HG03095 (cell line): ENCODE measurements at regions not wholly inside any gene's neighbourhood (a gene's known extent, or its start where the extent isn't known, plus 50 kb on each side); places are given as distances from the start of the nearest gene placed in this dataset.

Source experiments
- ATAC-seq: cut with Tn5 transposase; IDR thresholded peaks from one replicate; pipeline ENCODE4 v1.9.1; 2021; ENCODE audit warnings: moderate library complexity; ENCODE audit not compliant: unreplicated experiment

- ATAC-seq = no peak
These were observed 452.4 kb downstream of the BCOR start for GRCh38 chrX:39645178-39645895.

DNA sequence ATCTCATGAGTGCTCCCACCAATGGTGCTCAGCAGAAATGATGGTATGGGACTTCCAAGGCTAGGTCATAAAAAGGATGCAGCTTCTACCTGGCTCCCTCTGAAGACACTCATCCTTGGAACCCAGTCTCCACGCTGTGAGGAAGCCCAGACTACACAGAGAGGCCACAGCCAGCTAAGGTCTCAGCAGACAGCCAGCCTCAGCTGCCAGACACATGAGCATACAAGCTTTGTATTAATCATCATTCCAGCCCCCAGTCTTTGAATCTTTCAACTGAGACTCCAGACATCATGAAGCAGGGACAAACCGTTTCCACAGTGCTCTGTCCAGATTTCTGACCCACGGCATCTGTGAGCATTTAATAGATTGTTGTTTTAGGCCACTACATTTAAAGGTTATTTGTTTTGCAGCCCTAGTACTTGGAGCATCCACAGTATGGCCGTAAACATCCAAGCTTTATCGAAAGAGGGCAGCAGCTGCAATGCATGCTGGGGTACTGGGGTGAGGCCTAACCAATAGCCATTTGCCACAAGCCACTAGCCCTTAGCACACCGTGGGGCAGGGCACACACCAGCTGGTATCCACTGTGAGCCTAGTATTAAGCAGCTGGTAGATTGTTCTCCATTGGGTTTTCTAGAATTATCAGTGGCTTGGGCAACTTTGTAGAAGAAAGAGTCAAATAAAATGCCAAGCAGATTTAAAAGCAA lies 449.1 kb downstream of the BCOR start:
- ATAC-seq = no peak

DNA sequence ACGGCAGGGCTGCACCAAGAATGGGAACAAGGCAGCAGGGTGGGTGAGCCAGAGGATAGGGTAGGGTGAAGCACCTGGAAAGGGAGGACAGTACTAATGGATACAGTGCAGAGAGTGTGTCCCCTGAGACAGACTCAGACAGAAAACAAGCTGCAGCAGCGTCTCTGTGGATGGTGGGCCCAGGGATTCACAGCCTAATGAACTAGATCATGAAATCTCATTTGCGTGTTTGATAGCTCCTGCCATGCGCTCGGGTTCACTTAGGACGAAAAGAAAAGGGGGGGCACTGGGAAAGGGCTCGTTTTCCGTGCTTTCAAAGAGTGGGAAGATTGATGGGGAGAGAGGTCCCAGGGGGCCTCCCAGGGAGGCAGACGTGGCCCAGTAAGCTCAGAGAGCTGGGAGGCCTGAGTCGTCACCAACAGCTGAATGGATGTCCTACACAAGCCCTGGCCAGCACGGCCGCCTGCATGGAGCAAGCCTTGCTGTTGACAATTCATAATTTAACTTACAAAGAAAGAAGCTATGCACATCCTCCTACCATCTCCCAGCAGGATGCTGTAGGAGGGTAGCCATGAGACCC lies 446.9 kb downstream of the BCOR start:
- no peak for ATAC-seq

DNA sequence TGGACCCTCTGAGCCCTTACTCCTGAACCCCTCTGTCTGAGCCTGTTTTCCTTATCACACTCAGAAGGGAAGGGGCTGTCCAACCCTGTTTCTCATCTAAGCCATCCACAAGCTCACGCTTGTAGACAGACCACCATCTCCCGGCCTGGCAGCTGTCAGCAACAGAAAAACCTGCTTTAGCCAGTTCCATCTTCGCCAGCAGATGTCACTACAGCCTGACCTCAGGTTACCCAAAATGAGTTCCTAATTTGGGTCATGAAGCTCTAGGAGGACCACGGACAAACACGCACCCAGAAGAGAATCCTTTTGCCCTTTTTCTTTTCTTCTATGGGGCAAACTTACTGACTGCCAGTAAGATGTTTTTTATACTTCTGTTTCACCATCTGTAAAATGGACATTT lies 445.4 kb downstream of the BCOR start:
- ATAC-seq = no peak

DNA sequence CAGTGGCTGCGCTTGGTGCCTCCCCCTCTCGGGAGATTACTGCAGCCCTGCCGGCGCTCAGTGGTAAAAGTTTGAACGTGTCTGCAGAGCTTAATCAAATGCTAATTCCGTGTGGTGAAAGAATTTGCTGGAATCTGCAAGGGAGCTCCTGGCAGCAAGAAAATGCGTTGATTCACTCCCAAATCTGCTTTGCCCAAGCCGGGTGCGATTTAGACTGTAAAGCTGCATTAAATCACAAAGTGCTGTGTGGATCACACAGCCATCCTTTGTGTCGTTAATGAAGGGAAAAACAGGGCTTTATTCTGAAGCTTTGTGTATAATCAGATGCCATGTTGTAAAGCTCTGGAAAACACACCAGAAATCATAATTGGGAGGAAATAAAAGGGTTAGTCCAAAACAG lies 444.1 kb downstream of the BCOR start:
- ATAC-seq = no peak

- no peak for ATAC-seq
These were observed 443.4 kb downstream of the BCOR start for GRCh38 chrX:39654183-39654925.

DNA sequence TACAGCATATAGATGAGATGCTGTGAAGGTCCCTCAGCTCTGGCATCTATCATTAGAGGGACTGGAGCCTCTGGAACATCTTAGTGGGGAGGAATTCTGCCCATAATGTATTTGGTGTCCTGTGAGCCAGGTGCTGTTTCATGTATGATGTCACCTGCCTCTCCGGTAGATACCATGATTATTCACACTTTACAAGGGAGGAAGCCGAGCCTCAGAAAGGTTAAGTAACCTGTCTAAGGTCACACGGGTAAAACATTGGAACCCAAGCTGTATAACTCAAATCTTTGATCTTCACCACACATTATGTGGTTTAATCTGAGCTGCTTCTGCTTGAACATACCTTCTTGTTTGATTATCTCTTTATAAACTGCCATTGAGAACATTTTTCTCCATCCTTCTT lies 442.8 kb downstream of the BCOR start:
- no peak for ATAC-seq

- ATAC-seq = no peak
These were observed 436.4 kb downstream of the BCOR start for GRCh38 chrX:39661116-39661907.

DNA sequence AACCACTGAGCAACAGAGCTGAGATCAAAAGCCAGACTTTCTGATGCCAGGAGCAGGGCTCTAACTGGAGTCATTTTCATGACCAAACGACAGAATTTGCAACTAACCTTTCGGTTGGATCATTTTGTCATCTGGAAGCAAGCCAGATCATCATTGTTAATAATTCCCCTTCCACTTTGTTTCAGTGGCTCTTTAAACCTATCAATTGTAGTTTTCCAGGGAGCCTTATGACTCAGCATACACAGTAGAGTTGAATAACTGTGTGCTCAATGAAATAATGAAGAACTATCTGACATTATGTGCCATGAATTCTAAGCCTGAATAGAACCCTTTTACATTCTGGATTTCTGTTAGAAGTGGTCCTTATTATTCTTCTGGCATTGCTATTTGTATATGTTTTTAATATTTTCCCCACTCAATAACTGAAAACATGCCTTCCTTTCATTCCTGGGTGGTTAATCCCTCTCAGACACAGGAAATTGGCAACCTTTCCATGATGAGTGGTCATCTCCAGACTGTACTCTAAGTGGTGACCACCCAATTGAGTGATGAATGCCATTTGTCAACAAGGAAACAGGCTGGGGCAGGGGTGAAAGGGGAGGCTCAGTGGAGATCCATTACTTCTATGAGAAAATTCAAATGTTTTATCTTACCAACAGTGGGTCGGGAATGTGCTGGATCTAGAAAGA lies 431.8 kb downstream of the BCOR start:
- ATAC-seq = no peak

GRCh38 chrX:39667191-39667590 lies 430.6 kb downstream of the BCOR start:
- ATAC-seq = no peak

DNA sequence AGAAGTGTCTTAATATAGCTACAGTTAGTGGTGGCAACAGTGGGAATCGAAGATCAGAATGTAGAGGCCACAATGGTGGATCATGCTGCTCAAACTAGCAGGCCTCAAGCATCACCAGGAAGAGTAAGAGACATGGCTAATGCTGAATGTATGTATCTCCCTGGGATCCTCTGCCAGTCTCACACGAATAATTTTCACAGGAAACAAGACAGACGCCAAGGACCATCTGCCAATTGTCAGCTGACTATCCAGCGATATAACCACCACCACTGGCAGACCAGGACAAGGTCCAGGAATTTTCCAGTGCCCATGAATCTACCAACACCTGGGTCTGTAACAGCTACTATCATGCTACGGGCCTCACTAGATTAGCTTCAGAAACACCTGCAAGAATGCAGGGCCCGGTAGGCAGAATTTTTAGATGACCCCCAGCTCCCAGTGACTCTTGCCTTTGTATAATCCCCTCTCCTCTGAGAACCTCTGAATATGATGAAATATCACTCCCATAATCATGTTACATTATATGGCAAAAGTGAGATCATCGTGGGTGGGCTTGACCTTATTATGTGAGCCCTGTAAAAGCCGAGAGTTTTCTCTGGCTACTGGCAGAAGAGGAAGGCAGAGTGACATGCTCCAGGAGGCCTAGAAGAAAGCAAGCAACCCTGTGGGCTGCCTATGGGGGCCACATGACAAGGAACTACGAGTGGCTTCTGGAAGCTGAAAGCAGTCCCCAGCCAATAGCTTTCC lies 429.8 kb downstream of the BCOR start:
- ATAC-seq = no peak

DNA sequence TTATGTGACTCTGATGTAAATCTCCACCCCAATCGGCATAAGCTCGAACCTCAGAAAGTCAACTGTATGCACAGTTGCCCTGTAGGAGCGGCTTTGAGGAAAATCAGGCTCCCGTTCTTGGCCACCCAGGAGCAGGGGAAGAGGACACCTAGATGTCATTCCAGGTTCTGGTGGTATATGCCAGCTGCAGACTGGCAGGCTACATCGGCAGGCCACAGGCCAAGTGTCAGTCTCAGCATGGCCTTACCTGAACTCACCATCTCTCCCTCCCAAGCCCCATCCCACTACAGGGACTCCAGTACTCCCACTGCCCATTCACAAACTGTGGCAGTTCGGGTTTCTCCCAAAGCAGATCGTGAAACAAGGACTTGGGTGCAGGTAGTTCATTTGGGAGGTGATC lies 428.1 kb downstream of the BCOR start:
- ATAC-seq = no peak

DNA sequence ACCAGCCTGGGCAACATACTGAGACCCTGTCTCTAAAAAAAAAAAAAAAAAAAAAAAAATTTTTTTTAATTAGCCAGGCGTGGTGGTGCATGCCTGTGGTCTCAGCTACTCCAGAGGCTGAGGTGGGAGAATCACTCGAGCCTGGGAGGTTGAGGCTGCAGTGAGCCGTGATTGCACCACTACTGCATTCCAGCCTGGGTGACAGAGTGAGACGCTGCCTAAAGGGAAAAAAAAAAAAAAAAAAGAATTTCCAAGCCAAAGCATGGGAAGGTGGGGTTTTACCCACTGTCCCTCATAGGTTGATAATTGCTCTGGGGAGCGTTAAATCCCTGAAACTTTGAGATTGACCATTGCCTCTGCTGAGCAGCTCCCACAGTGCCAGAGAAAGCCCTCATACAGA lies 427.5 kb downstream of the BCOR start:
- ATAC-seq = no peak

DNA sequence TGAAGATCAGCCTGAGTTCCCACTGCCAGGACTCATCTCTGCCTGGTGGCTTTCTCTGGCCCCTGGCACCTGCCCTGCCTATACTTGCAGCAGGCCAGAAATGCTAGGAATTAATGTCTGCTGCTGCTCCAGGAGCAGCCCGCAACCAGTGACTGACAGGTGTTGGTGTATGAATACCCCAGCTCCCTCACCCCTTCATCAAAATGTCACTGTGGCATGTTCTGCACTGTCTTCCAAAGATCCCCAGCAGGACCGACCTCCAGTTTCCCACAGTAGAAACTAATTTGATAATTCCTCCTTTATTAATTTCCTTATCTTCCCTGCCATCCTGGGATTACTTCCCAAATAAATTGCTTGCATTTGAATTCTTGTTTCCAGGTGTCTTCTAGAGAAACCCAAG lies 425.4 kb downstream of the BCOR start:
- ATAC-seq = no peak

DNA sequence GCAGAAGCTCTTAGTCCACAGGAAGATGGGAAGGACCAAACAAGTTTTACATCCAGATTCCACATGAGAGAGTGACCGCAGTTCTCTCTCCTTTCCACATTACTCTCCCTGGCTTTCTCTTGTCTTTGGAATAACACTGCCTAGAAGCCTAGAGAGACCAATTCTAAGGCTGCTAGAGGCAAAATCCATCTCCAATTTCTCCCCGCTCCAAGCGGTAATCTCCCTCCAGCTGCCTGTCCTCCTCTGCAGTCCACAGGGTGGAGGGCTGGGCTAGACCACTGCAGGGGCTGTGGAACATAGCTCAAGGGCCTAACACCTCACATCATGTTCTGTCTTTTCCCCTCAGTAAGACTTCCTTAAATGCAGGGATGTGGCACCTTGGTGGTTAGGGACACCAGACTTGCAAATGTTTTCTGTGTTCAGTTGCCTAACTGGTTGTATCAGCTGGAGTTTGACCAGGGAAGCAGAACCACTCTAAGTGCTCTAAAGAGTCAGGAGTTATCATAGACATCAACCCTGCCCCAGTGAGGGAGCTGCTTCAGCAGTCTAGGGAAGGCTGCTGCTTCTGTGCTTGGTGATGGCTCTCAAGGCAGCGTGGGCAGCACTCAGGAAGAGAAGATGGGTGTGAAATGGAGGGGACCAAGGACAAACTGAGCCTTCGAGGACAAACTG lies 423.1 kb downstream of the BCOR start:
- ATAC-seq = no peak

- ATAC-seq = no peak
These were observed 422.6 kb downstream of the BCOR start for GRCh38 chrX:39675162-39675553.

- no peak for ATAC-seq
These were observed 422.1 kb downstream of the BCOR start for GRCh38 chrX:39675619-39676018.

DNA sequence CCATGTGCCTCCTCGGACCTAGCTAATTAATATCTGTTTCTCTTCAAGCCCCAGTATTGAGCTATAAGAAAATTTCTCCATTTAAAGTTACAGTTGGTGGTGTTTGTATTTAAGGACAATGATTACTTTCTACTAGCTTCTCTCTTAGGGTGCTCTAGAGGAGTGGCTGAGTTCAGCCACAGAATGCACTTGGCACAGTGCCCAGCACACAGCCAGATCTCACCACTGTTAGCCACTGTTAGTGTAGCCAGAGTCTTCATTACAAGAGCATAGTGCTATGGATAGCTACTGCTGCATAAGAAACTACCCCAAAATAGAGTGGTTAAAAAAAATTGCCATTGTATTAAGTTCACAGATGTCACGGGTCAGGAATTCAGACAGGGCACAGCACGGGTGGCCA lies 421.3 kb downstream of the BCOR start:
- ATAC-seq = no peak

DNA sequence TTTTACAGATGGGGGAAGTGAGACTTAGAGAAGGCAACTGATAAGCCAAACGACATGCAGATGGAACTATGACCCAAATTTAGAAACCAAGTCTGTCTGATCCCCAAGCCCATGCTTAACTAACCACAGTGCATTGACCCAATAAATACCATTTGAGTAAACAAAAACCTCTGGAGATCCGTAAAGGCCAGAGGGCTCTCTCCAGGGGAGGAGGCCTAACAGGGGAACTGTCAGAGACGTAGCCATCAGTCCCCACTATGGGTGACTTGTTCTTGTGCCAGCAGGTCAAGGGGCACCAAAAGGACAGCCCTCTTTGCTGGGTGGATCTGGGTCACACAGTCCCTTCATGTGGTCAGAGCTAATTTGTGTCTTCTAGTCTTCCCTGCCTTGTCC lies 420.2 kb downstream of the BCOR start:
- no peak for ATAC-seq
